ENCODE measurements at regions not wholly inside any gene's neighbourhood (a gene's known extent, or its start where the extent isn't known, plus 50 kb on each side); places are given as distances from the start of the nearest gene placed in this dataset.

GRCh38 chr7:155138204-155138603 is 68.1 kb downstream of the HTR5A start:
- no peak for DNase-seq (ENCODE audit: low spot score)
- no peak for FAIRE-seq

- DNase-seq (ENCODE audit: low spot score) (no peak), FAIRE-seq (no peak)
Measured at GRCh38 chr7:155141562-155141961, 71.4 kb downstream of the HTR5A start.

GRCh38 chr7:155143381-155143780 is 73.3 kb downstream of the HTR5A start:
- FAIRE-seq, result no peak
- DNase-seq (ENCODE audit: low spot score), result no peak

GRCh38 chr7:155144371-155144770 is 74.2 kb downstream of the HTR5A start:
- FAIRE-seq (no peak), DNase-seq (ENCODE audit: low spot score) (no peak)

GRCh38 chr7:155145477-155146255 is 75.5 kb downstream of the HTR5A start:
- DNase-seq (ENCODE audit: low spot score) (no peak), FAIRE-seq (no peak)

GRCh38 chr7:155147172-155147571 is 77.0 kb downstream of the HTR5A start:
- DNase-seq (ENCODE audit: low spot score) (no peak), FAIRE-seq (no peak)

- FAIRE-seq, result no peak
Measured at GRCh38 chr7:155147624-155148023, 77.5 kb downstream of the HTR5A start.

GRCh38 chr7:155153676-155154075 is 83.6 kb downstream of the HTR5A start:
- DNase-seq (ENCODE audit: low spot score), result no peak
- FAIRE-seq, result no peak

More at GRCh38 chr7:155147624-155148023, 77.5 kb downstream of the HTR5A start:
- no peak for DNase-seq (ENCODE audit: low spot score)

- no peak for FAIRE-seq
Measured at GRCh38 chr7:155154586-155154985, 84.5 kb downstream of the HTR5A start.

GRCh38 chr7:155161690-155162089 is 91.6 kb downstream of the HTR5A start:
- FAIRE-seq, result no peak
- DNase-seq (ENCODE audit: low spot score), result no peak

More at GRCh38 chr7:155154586-155154985, 84.5 kb downstream of the HTR5A start:
- no peak for DNase-seq (ENCODE audit: low spot score)

- no peak for FAIRE-seq
Measured at GRCh38 chr7:155162422-155162821, 92.3 kb downstream of the HTR5A start.

GRCh38 chr7:155163696-155164095 is 93.6 kb downstream of the HTR5A start:
- DNase-seq (ENCODE audit: low spot score), result no peak
- FAIRE-seq, result no peak

More at GRCh38 chr7:155162422-155162821, 92.3 kb downstream of the HTR5A start:
- DNase-seq (ENCODE audit: low spot score), result no peak

- DNase-seq (ENCODE audit: low spot score), result no peak
- no peak for FAIRE-seq
Measured at GRCh38 chr7:155164316-155164715, 94.2 kb downstream of the HTR5A start.

GRCh38 chr7:155166108-155166507 is 96.0 kb downstream of the HTR5A start:
- FAIRE-seq (no peak), DNase-seq (ENCODE audit: low spot score) (no peak)

GRCh38 chr7:155166673-155167370 is 96.7 kb downstream of the HTR5A start:
- peak; percentile 66 for DNase-seq (ENCODE audit: low spot score)
- no peak for FAIRE-seq

- no peak for FAIRE-seq
- DNase-seq (ENCODE audit: low spot score), result no peak
Measured at GRCh38 chr7:155167706-155168365, 97.7 kb downstream of the HTR5A start.

GRCh38 chr7:155168597-155169480 is 98.7 kb downstream of the HTR5A start:
- no peak for DNase-seq (ENCODE audit: low spot score)
- no peak for FAIRE-seq

GRCh38 chr7:155169498-155170065 is 99.5 kb downstream of the HTR5A start:
- DNase-seq (ENCODE audit: low spot score) (no peak), FAIRE-seq (no peak)

- DNase-seq (ENCODE audit: low spot score), result no peak
- no peak for FAIRE-seq
Measured at GRCh38 chr7:155170331-155170730, 100.2 kb downstream of the HTR5A start.

- FAIRE-seq, result no peak
- no peak for DNase-seq (ENCODE audit: low spot score)
Measured at GRCh38 chr7:155172141-155172540, 102.0 kb downstream of the HTR5A start.

- FAIRE-seq, result no peak
- DNase-seq (ENCODE audit: low spot score), result no peak
Measured at GRCh38 chr7:155173905-155174304, 103.8 kb downstream of the HTR5A start.

All from urothelium cell line (cell line).